AG10803 (cell line): ENCODE measurements at regions not wholly inside any gene's neighbourhood (a gene's known extent, or its start where the extent isn't known, plus 50 kb on each side); places are given as distances from the start of the nearest gene placed in this dataset.

Experiments used
- DNase-seq: peaks from one replicate; pipeline ENCODE4 v3.0.0; 2010; ENCODE audit warnings: low read depth
- H3K4me3 ChIP-seq: 2 replicates; pipeline ENCODE4 v1.5.1; 2011; ENCODE audit warnings: mild to moderate bottlenecking, low read length, control low read depth
- CTCF ChIP-seq: conservative IDR thresholded peaks from 2 replicates; pipeline ENCODE4 v1.5.1; 2011; ENCODE audit warnings: mild to moderate bottlenecking, low read length, control low read depth, inconsistent platforms

- no peak overlapping the region for H3K4me3 ChIP-seq
- DNase-seq = no peak
- TF ChIP-seq CTCF = no peak
Observed at GRCh38 chr3:69435274-69436265, 49.7 kb upstream of the FRMD4B start.
